Thyroid gland (tissue), 4 donors: ENCODE measurements at regions not wholly inside any gene's neighbourhood (a gene's known extent, or its start where the extent isn't known, plus 50 kb on each side); places are given as distances from the start of the nearest gene placed in this dataset.

ENCODE experiments used
- DNase-seq, 2 donors: peaks; one replicate each; pipeline ENCODE4 v3.0.0-alpha.2; 2019
- H3K27ac ChIP-seq, 3 donors: fragments of 200-600 bp; sonication (generic); 1 replicate in 2 of 3; 2 replicates in 1 of 3; pipeline ENCODE4 v1.5.1; 2016 to 2019; ENCODE audit warnings: mild to moderate bottlenecking in 1 of 3, moderate library complexity in 1 of 3
- H3K27me3 ChIP-seq: fragments of 200-600 bp; sonication (generic); one replicate; pipeline ENCODE4 v1.5.1; 2019
- H3K36me3 ChIP-seq, 2 donors: fragments of 200-600 bp; sonication (generic); one replicate each; pipeline ENCODE4 v1.5.1; 2016 to 2019
- H3K4me1 ChIP-seq, 2 donors: fragments of 200-600 bp; sonication (generic); one replicate each; pipeline ENCODE4 v1.5.1; 2017 to 2019
- H3K4me3 ChIP-seq, 3 donors: fragments of 200-600 bp; sonication (generic); replicated peaks in 1 of 3; 1 replicate in 2 of 3; 2 replicates in 1 of 3; pipeline ENCODE4 v1.5.1; 2016; ENCODE audit warnings: mild to moderate bottlenecking in 1 of 3
- H3K9me3 ChIP-seq: fragments of 200-600 bp; sonication (generic); one replicate; pipeline ENCODE4 v1.5.1; 2017
- CTCF ChIP-seq, 6 experiments: fragments of 200-600 bp in 3 of 6; fragments of 450-650 bp in 3 of 6; sonication (generic) in 3 of 6; IDR thresholded peaks; one replicate each; pipeline ENCODE4 v1.5.1; 2016 to 2019; ENCODE audit warnings: antibody characterized with exemption in 6 of 6, mild to moderate bottlenecking in 2 of 6, inconsistent platforms in 1 of 6, moderate library complexity in 1 of 6
- POLR2A ChIP-seq, 2 donors: fragments of 450-650 bp; IDR thresholded peaks; one replicate each; pipeline ENCODE4 v1.6.1; 2017; ENCODE audit warnings: antibody characterized with exemption in 2 of 2, mild to moderate bottlenecking in 2 of 2, moderate library complexity in 1 of 2
- WGBS, 2 donors: methylation state at CpG; one replicate each; pipeline ENCODE4 v1.1.5; 2017; 5-methylcytosine and 5-hydroxymethylcytosine counted together
- intact Hi-C: fragments of 100-400 bp; cut with DNase I; formaldehyde crosslinking; loops from one replicate; pipeline ENCODE4 v1.15.1; 2023

GRCh38 chr4:108473163-108473720 is 147.1 kb upstream of the RPL34 start:
- intact Hi-C loops, result no loop called here
- H3K36me3 ChIP-seq, result no peaks in the 10 kb centered on the region
- H3K27ac ChIP-seq, result no peak overlapping the region
- WGBS, 2 donors, result 61 to 64% methylated on average over 2 of the region's 2 CpGs
- TF ChIP-seq CTCF (IDR thresholded peaks at IDR 0.05) (no peak), POLR2A (IDR thresholded peaks at IDR 0.05) (no peak)
- no peak for DNase-seq
- no peak overlapping the region for H3K4me3 ChIP-seq
- H3K9me3 ChIP-seq, result no peaks in the 10 kb centered on the region
- H3K27me3 ChIP-seq, result no peaks in the 10 kb centered on the region
- H3K4me1 ChIP-seq, result no peaks in the 10 kb centered on the region

GRCh38 chr4:108466936-108467902 is 153.2 kb upstream of the RPL34 start:
- TF ChIP-seq POLR2A (IDR thresholded peaks at IDR 0.05), result no peak
- no peak for TF ChIP-seq CTCF (IDR thresholded peaks at IDR 0.05)
- H3K36me3 ChIP-seq, result no peaks in the 10 kb centered on the region
- intact Hi-C loops, result no loop called here
- H3K4me1 ChIP-seq, result no peaks in the 10 kb centered on the region
- H3K9me3 ChIP-seq, result no peaks in the 10 kb centered on the region
- WGBS, 2 donors, result 88 to 91% methylated on average over 7 of the region's 7 CpGs
- H3K4me3 ChIP-seq, result no peak overlapping the region
- DNase-seq, result no peak
- no peaks in the 10 kb centered on the region for H3K27me3 ChIP-seq
- no peak overlapping the region for H3K27ac ChIP-seq

- H3K27me3 ChIP-seq, result no peaks in the 10 kb centered on the region
- H3K9me3 ChIP-seq, result no peaks in the 10 kb centered on the region
- TF ChIP-seq POLR2A (IDR thresholded peaks at IDR 0.05) (no peak), CTCF (IDR thresholded peaks at IDR 0.05) (no peak)
- WGBS, 2 donors, result 76 to 83% methylated on average over 9 of the region's 9 CpGs
- no peak overlapping the region for H3K27ac ChIP-seq
- no peaks in the 10 kb centered on the region for H3K36me3 ChIP-seq
- intact Hi-C loops, result no loop called here
- no peak overlapping the region for H3K4me3 ChIP-seq
- no peaks in the 10 kb centered on the region for H3K4me1 ChIP-seq
- DNase-seq, result no peak
Observed at GRCh38 chr4:108465886-108466500, 154.4 kb upstream of the RPL34 start.

GRCh38 chr4:108458681-108459080 is 161.7 kb upstream of the RPL34 start:
- H3K36me3 ChIP-seq, result no peaks in the 10 kb centered on the region
- intact Hi-C loops, result no loop called here
- H3K27me3 ChIP-seq, result no peaks in the 10 kb centered on the region
- no peak for DNase-seq
- no peak overlapping the region for H3K4me3 ChIP-seq
- TF ChIP-seq POLR2A (IDR thresholded peaks at IDR 0.05) (no peak), CTCF (IDR thresholded peaks at IDR 0.05) (no peak)
- 70 to 74% methylated on average over 2 of the region's 2 CpGs for WGBS, 2 donors
- H3K27ac ChIP-seq, result no peak overlapping the region
- H3K9me3 ChIP-seq, result no peaks in the 10 kb centered on the region
- H3K4me1 ChIP-seq, result no peaks in the 10 kb centered on the region

GRCh38 chr4:108454227-108454626 is 166.1 kb upstream of the RPL34 start:
- no peak for DNase-seq
- H3K27ac ChIP-seq, result no peak overlapping the region
- intact Hi-C loops, result no loop called here
- H3K4me1 ChIP-seq, result no peaks in the 10 kb centered on the region
- 89 to 91% methylated on average over 2 of the region's 2 CpGs for WGBS, 2 donors
- H3K36me3 ChIP-seq, result no peaks in the 10 kb centered on the region
- H3K9me3 ChIP-seq, result no peaks in the 10 kb centered on the region
- H3K4me3 ChIP-seq, result no peak overlapping the region
- TF ChIP-seq CTCF (IDR thresholded peaks at IDR 0.05) (no peak), POLR2A (IDR thresholded peaks at IDR 0.05) (no peak)
- no peaks in the 10 kb centered on the region for H3K27me3 ChIP-seq
